HG03442 (cell line): ENCODE measurements at regions not wholly inside any gene's neighbourhood (a gene's known extent, or its start where the extent isn't known, plus 50 kb on each side); places are given as distances from the start of the nearest gene placed in this dataset.

Experiments
- ATAC-seq: cut with Tn5 transposase; IDR thresholded peaks from one replicate; pipeline ENCODE4 v1.9.1; 2021; ENCODE audit warnings: mild to moderate bottlenecking, moderate library complexity; ENCODE audit not compliant: unreplicated experiment

DNA sequence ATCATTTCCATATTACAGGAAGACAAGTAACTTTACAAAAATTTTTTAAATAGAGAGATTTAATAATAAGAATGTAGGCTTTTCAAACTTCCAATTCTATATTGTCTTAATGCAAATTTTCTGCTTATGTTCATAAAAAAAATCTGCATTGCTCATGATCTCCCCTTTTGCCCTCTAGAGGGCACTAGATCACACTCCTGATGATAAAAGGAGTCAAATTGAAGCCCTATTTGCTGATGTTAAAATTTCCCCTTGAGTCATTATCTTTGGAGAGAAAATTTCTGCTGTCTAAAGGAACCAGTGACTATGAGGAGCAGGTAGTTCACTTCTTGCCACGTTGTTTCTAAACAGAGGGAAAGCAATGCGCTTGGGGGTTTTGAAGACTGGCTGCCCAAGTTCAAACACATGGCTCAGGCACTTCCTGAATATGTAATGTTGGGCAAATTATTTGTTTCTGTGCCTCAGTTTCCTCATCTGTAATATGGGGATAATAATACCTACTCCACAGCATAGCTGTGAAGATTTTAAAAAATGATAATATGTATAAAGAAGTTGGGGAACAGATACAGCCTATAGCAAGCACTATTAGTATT lies 874.2 kb downstream of the TFAP2A start:
- peak; percentile 72 for ATAC-seq

DNA sequence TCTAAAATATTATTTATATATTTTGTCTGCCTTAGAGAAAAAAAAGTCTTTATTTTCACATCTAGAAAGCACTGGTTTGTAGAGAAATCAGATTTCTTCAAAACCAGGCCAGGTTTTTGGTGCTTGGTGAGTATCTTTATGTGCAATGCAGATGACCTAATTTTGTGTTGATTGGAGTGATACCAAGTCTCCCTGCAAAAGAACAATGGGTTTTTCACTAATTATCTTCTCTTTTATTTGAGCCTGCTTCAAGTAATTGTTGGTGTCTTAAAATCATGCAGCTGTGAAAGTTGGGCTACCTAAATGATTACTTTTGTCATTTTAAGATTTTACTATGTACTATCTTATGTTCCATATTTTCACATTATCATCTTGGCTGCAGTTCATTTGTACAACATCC lies 874.7 kb downstream of the TFAP2A start:
- no peak for ATAC-seq

DNA sequence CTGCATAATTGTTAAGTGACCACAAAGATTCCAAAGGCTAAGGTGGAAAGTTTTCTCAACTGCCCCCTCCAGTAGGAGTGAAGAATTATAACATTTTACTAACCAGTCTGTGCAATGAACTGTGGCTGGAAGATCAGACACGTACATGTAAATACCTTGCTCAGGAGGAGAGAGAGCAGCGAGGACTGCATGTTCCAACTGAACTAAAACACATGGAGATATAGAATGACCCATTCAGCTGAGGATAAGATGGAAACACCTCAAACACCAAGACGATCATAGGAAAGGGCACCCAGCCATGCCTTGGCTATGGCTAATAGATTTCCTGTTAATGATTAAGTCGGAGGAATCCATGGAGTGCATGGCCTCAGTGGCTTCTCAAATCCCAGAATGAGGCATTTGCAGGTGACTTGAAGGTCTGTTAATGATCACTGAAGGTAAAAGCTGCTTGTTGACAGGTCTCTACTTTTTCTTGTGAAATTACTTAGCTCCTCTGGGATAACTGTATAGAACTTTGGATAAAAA lies 875.6 kb downstream of the TFAP2A start:
- no peak for ATAC-seq

DNA sequence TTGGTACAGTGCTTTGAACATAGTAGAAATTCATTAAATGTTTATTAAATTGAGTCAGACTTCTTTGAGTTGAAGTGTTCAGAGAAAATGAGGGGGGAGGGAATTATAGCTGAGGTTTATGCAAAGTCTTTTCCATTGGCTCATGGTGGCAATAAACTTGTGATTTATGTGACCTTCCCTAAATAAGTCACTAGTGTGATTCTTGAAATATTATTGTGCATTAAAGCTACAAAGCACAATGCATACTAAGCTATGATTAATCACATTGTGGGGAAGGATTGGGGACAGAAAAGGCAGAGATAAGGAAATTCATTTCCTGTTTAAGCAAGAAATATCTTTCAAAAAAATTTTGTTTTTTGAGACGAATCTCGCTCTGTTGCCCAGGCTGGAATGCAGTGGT lies 877.5 kb downstream of the TFAP2A start:
- ATAC-seq: no peak

DNA sequence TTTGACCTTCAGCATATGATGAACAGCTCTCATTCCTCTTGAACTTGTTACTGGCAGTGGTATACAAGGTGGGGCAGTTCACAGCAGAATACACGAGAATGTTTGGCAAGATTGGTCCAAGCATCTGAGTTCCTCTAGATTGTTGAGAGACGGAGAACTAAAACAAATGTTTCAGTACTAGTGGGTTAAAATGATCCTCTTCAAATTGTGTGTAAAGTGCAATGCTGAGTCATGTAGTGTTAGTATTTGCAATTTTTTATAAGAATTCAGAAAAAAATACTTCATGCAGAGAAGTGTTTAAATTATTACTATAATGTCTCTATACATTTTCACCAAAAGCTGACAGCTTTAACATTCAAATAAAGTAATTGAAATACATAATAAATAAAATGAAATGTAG lies 879.8 kb downstream of the TFAP2A start:
- ATAC-seq: no peak

DNA sequence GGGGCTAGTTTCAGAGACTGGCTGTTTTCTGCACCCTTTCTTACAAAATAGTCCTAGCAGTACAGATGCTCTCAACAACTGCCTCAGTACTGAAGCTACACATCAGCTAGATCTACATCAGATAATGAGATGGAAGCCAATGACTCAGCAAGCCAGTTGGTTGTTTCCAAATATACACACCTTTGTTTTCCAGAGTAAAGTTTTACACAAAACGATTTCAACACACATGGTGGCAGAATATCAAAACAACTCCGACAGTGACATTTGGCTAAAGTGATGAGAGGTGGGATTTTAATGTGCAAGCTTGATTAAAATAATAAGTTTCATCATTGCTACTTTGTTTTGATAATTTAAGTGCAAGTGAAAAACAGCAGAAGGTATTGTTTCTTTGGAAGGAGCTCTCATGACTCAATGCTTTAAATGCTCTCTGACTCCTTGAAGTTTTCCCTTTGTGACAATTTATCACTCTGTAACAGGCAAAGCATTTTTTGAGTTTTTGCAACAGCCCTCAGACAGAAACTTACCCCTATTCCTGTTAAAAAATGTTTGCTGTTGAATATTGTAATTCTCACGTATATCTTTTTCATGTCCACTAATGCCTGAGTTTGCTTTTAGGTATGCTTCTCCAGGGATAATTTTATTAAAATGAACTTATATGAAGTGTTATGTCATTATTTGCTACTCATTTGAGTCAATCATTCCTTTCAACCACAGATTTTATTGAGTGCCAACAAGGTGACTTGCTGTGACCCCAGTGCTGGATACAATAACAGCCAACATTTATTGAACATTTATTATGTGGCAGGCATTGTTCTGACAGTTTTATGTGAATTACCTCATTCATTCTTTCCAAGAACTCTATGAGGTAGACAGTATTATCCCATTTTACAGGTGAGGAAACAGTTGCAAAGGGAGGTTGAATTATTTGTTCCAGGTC lies 882.0 kb downstream of the TFAP2A start:
- ATAC-seq: no peak

DNA sequence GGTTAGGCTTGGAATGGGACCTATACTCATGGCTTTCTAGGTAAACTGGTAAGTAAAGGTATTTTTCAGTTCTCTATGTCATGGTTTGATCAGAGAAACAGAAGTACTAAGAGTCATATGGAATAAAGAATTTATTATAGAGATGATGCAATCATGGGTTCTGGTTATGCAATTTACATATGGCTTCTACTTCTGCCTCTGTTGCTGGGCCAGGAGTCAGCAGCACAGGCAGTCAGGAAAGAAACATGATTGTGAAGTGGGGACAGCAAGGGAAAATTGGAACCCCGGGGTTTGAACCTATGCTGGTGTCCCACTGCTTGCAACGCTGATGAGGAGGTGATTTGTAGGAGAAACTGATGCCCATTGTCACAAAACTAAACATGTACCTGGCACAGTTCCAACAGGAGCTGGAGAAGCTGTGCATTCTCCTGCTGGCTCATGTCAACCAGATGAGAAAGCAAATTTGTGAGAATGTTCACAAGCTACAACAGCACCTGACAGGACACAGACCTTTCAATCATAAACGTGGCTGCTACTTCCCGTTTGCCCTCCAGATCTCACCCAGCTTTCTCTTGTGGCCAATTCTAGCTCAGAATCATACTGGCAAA lies 887.1 kb downstream of the TFAP2A start:
- ATAC-seq: no peak

DNA sequence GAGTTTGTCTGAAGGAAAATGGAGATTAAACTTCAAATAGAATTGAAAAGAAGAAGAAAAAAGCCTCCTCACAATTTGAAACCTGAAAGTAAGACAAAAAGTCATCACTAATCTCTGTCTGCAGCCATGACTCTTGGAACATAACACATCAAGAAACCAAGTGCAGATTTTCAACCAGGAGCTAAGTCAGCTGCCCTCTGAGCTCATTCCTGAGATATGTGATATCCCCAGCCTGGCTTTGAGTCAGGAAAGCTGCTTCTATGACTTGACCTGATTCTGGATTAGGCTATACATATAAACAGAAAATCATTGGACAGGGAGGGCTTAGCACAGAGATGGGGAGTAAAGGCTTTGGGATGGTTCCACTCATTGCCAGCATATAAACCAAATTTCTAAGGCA lies 891.4 kb downstream of the TFAP2A start:
- ATAC-seq: no peak

DNA sequence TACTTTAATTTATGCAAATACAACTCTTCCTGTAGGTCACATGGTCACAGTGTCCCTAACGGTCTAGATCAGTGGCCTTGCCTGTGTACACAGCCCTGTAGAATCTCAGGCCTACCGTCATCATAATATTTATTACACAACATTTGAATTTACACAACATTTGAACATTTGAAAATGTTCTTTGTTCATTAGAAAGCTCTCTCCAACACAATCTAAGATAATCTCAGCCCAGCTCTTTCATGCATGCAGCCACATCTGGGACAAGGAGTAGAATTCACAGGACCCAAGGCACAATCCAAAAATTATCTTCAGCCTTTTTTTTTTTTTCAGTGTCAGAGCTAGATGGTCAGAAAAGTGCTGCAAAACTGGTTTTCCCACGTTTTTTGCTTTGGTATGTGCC lies 892.8 kb downstream of the TFAP2A start:
- no peak for ATAC-seq

DNA sequence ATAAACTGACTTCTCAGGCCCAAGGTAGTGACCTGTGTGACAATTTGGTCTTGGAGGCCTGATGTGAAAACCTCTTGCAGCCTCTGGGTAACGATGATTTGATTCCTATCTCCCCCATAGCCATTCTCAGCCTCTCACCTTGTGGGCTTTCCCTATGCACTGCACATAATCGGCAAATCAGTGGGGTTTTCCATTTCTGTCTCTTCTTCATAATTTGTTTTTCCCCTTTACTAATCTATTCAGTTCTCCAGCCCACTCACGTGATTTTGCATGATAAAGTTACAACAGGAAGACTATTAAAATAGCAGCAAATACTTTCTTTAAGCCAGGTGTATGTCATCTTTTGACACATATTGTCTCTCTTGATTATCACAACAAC lies 893.7 kb downstream of the TFAP2A start:
- peak; percentile 48 for ATAC-seq

DNA sequence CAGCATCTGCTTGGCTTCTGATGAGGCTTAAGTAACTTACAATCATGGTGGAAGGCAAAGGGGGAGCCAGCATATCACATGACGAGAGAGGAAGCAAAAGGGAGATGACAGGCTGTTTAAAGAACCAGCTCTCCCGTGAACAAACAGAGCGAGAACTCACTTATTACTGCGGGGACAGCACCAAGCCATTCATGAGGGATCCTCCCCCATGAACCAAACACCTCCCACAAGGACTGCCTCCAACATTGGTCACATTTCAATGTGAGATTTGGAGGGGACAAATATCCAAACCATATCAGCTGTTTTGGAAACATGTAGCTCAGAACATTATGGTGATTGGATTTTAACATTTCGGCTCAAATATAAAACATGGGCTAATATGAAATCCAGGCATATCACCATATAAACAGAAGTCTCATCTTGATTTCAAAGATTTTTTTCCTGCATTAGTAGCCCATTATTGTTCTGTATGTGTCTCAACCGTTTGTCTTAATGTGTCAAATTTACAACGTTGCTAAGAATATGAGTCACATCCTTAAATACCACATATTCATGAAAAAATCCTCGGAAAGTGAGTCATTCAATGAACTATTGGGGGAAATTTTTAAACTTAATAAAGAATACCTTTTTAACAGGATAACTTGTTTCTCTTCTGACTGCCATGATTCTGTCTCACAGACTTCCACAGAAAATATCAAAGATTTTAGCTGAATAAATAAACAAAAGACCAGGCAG lies 894.3 kb downstream of the TFAP2A start:
- peak; percentile 52 for ATAC-seq

DNA sequence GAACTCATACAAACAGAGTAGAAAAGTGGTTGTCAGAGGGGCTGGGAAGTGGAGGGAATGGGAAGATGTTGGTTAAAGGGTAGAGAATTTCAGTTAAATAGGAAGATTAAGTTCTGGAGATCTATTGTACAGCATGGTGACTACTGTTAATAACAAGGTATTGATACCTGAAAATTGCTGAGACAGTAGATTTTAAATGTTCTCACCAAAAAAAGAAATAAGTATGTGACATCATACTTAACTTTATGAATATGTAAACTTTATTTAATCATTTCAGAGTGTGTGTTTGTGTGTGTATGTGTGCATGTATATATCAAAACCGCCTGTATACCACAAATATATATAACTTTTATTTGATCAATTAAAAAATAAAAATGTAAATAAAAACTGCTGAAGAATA lies 896.4 kb downstream of the TFAP2A start:
- no peak for ATAC-seq

DNA sequence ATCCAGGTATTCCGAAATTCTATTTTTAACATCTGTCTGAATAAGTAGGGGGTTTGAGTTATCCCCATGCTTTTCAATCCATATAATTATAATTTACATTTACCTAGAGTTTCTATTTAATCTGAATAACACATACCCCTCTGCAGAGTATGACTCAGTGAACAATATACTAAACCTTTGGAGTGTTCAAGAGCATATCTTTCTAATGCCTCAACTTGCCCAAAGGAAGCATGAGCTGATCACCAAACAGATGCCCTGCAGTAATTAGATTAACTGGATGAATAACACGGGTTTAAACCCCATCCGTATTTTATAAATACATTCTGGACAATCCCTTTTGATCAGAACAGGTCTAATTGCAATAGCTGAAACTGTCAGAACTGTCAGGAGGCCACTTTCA lies 897.1 kb downstream of the TFAP2A start:
- ATAC-seq: no peak

DNA sequence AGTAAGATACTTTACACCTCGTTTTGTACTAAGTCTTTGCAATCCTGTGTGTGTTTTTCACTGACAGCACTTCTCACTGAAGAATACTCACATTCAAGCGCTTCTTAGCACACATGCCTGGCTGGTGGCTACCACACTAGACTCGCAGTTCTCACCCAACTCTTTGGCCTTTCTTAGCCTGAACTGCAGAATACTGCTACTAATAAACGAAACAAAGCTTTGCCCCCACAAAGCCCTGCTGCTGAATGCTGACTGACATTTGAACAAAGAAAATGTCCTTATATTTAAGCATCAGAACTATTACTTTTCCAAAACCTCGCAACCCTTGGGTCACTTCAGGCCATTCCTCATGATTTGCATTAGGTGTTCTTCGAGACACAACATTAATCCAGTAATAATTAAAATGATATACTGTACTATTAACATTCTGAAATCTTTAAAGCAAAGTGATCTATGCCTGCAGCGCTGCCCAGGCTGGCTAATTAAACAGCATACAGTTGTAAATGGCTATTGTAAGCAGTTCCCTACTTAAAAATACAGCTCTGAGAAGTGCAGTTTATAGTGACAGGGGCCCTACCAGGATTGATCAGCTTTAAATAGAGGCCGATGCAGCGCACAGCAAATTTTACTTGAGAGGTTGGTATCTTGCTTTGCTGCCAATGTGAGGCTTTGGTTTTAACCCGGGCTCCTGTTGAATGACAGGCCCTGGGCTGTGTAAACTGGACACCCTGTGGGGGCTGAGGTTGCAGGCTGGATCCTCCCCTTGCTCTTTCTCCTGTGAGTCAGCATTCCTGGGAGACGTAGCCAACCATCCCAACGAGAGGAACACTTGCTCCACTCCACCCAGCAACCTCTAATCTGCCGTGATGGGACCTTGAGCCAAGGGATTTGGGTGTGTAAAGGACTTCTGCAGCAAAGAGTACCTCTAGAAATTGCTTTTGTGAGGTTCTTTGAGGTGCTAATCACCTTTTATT lies 899.0 kb downstream of the TFAP2A start:
- ATAC-seq: no peak

DNA sequence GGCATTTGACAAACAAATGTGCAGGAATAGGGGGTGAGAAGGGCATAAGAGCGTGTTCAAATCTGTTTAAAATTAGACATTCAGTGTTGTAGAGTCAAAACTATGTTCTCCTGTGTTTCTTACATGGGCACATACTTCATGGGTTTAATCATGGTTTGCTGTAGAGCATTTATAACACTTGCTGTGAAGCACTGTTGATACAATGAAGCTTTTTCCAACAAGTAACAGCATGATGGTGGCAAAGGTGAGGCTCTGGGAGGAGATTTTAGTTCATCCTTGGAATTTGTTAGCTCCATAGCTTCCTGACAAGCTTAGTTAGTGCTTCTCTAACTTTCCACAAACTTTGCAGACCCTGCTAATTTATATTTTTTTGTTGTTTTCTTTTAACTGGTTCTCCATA lies 900.7 kb downstream of the TFAP2A start:
- ATAC-seq: no peak

DNA sequence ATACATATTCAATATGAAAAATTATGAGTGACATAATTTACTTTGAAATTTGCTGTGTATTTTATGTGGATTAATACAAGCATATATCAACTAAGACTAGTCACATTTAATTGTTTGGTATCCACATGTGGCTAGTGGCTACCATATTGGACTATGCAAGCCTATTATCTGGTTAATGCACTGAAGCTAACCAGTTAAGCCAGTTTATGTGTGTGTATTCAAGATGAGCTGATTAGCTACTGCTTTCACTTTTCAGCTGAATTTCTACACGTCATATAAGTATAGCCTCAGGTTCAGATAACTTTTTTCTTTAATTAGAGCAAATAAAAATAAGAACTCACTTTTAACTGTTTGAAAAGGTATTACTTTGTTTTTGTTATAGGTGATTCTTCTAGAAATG lies 903.7 kb downstream of the TFAP2A start:
- no peak for ATAC-seq

DNA sequence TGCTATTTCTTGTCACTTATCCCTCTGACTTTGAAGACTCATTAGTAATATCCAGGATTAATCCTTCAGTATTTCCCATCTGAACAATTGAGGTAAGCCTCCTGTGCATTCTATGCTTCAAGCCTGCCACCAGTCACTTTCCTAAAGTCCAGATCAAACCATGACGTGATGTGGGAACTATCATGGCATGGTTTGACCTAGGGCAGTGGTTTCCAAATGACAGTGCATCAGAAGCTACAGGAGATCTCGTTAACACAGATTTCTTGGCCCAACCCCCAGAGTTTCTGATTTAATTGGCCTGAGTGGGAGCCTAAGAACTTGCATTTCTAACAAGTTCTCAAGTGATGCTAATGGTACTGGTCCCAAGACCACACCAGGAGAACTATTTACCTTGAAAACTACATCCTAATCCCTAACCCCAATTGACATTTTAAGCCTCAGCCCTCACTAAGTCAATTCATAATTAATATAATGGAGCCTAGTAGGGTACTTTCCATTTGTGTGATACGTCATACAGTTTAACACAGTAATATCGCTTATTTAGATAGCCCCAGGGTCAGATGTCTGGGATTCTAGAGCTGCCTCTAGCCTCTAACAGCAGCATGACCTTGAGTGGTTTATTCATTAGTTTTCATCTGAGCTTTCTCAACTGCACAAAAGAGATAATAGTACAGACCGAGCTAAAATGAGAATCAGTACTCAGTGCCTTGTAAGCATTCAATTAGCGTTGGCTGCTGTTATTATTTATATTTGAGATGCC lies 907.6 kb downstream of the TFAP2A start:
- ATAC-seq: no peak

DNA sequence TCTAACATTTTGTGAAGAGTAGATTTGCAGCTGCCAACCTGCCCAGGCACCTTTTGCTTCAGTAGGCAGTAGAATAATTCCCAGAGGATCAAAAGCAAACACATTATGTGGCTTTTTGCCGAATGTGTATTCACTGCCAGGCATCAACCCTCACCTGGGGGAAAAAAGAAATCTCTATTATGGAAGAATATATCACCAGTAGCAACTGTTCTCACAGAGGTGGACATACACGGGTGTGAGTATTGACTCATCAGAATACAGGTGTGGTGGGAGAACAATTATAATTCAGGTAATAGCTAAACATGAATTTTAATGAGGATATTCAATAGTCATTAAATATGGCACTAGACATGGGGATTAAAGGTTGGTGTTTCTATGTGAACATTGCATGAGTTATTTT lies 910.7 kb downstream of the TFAP2A start:
- no peak for ATAC-seq

DNA sequence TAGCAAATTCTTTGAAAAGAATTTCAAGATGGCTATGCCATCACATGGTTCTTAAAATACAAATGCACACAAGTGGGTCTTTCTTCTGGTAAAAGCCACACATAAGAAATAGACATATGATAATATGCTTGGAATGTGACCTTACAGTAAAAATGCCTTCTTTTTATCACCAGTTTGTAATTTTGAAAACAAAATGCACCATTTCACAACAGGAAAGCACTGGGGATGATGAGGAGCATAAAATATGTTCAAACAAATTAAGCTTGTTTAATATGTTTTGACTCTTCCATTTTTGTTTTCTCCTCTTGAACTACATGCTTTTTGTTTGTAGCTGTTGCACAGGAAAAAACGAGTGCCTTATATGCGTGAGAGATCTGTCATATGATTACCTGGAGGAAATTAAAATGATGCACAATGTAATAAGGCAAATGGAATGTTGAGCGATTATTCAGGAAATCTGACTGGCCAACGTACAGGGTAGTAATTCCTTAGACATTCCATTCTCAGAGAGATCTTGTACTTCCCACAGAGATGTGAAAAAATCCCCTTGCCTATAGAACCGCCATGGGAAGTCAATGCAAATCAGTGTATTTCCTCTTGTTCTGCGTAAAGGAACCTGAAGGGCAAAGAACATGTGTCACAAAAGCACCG lies 911.6 kb downstream of the TFAP2A start:
- no peak for ATAC-seq
